HG03460 (cell line): ENCODE measurements at regions not wholly inside any gene's neighbourhood (a gene's known extent, or its start where the extent isn't known, plus 50 kb on each side); places are given as distances from the start of the nearest gene placed in this dataset.

Experiments used
- ATAC-seq: cut with Tn5 transposase; IDR thresholded peaks from one replicate; pipeline ENCODE4 v1.9.1; 2021; ENCODE audit not compliant: unreplicated experiment

GRCh38 chr6:90720404-90720803, 133.5 kb upstream of the MAP3K7 start:
- ATAC-seq = no peak

DNA sequence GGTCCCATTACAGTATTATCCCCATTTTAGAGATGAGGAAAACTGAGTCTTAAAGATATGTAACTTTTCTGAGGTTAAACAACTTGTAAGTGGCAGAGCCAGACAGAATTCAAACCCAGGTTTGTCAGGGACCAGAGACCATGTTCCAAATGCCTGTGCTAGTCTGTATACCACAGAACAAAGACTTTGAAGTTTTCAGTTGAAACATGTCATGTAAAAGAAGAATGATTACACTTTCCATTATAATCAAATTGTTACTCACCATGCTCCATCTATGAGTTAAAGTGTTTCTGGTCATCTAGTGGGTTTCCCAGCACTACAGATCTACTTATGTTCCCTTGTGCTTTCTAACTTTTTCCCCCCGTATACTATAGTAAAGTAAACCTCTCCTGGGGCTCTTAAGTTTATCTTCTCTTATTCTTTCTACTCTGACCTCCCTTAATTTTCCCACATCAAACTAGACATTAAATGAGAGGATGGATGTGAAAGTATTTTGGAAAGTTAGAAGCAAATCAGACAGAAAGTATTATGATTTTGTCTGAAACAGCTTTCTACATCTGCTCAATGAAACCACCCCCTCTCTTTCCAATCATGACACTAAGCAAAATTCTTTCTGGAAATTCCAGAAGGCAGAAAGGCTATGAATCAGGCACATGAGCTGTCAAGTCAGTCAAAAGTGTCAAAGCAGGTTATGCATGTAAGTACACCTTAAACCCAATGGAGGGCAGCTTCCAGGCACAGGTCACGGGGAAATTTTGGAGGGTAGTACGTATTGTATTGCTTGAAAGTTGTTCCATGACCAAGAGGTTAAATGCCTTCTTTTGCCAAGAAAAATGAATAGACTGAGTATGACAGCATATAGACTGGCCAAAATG, 132.7 kb upstream of the MAP3K7 start:
- ATAC-seq = no peak

DNA sequence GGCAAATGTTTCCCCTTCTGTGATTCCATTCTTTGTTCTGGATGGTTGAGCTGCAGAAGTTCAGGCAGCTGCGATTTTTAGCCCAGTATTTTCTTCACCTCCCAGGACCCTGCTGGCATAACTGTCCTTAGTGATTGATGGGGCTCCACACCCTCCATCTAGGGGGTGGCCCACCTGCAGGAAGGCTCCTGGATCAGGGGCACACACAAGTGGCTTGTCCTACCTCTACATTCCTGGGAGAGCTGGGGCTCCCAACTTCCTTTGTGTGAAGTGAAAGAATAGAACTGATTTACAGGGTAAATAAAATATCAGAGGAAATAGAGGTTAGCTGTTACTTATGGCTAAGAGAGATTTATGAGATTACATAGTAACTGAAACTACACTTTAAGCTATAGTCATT, 129.5 kb upstream of the MAP3K7 start:
- no peak for ATAC-seq

DNA sequence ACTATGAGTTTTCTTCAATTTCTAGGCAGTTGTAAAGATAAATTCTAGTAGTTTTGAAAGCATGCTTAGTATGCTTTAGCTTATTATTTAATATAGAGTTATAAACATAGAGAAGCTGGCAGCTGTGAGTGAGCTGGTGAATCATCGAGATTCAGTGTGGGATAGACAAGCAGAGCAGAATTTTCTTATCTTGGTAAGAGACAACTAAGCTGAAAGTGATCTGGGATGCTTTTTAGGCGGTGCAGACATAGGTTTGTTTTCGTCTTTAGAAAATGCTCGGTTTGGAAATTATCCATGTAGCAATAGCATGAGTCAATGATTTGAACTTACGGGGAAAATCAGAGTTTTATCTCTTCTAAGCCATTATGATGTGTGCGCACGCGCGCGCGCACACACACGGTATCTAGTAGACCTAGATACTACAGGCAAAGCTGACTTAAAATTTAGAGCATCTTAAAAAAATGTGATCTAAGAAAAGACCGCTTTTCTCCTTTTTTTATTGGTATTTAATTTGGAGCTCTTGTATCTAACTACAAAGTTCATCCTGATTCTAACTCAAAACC, 128.3 kb upstream of the MAP3K7 start:
- no peak for ATAC-seq

- ATAC-seq = no peak
Measured at GRCh38 chr6:90714319-90714718, 127.4 kb upstream of the MAP3K7 start.

- no peak for ATAC-seq
Measured at GRCh38 chr6:90712114-90712513, 125.2 kb upstream of the MAP3K7 start.

GRCh38 chr6:90709431-90709996, 122.6 kb upstream of the MAP3K7 start:
- ATAC-seq = no peak

GRCh38 chr6:90708206-90708737, 121.4 kb upstream of the MAP3K7 start:
- ATAC-seq = no peak

- no peak for ATAC-seq
Measured at GRCh38 chr6:90707246-90707645, 120.4 kb upstream of the MAP3K7 start.

DNA sequence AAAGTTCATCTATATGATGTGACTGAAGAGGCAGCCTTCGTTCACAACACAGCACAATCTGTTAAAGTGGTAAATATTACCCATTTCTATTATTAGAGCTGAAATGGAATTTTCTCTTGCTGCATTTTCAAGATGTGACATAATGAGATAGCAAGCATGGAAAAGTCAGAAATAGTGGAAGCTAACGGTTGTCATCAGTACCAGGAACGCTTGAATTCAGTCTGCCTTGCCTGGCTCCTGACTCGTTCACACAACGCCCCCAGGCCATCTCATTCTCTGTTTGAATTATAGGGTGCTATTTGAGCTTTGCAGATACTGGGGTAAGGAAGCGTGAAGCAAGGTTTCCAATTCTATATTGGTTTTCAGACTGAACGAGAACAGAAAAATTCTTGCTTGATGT, 116.5 kb upstream of the MAP3K7 start:
- ATAC-seq = no peak

DNA sequence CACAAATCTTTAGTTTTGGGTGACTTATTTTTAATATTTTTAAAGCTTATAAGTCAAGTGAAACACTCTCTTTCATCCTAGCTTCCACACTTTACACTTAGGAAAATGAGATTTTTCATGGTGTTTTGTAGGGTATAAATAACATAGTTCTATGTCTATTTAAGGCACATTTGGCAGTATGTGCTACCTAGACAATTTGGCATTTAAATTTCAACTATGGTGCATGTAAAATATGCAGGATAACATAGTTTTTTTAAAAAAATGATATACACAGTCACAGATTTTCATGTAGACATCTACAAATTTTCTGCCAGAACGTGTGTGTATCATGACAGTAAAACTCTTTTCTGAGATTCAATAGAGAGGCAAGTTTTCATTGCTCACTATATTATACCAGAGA, 115.1 kb upstream of the MAP3K7 start:
- ATAC-seq = no peak

DNA sequence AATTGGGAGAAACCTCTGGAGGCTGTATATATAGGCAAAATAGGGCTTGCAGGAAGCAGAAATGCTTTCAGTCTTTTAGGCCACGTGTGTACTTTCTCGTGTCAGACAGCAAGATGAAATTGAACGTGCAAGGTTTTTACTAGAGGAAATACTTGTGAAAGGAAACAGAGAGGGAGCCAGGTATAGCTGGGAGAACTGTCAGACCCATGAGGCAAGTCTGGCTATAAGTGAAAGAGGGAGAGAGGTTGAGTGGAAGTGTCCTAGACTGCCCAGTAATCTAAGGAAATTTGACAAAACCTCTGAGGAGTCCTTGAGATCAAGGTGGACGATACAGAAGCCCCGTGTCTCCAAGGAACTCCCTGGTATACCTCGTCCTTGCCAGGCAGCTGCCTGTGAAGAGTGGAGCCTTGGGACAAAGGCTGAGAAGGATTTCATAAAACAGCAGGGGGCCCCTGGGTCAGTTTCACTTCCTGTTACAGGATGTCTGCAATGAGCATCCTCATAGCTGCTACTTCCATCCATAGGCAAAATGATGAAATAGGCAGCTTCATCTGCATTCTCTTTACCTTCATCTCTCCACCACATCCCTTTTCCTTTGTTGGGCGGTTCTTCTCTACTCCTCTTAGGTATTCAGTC, 114.4 kb upstream of the MAP3K7 start:
- ATAC-seq = peak; percentile 77

DNA sequence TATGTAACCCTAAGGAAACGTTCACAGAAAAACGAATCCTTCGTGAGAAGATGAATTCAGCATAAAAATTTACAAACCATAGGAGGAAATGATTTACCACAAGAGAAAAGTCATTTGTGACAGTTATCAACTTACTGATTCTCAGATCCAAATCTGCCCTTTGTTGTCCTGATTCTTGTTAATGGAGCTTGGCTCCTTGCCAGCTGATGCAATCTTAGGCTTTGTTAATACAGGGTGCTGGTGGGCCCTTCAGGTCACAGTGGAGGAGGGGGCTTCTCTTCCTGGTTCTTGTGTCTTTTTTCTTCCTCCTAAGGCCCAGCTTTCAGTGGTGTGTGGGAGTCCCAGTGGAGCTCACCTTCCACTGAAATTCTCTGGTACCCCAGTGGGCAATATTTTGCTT, 108.4 kb upstream of the MAP3K7 start:
- ATAC-seq = no peak

GRCh38 chr6:90694802-90695201, 107.9 kb upstream of the MAP3K7 start:
- no peak for ATAC-seq

DNA sequence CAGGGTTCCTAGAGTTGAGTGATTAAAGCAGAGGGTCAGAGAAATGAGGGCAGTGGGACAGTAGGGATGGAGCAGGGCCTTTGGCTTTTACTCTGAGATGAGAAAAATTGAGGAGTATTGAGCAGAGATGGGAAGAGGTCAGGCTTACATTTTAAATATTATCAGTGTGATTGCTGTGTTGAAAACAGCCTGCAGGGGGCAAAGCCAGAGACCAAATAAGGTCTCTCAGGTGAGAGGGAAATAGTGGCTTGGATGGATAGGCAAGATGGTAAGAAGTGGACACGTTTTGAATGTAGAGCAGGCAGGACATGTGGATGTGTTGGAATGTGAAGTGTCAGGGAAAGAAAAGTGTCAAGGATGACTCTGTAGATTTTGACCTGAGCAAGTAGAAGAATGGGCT, 105.0 kb upstream of the MAP3K7 start:
- ATAC-seq = no peak

GRCh38 chr6:90689172-90689571, 102.3 kb upstream of the MAP3K7 start:
- ATAC-seq = no peak

- ATAC-seq = no peak
Measured at GRCh38 chr6:90687775-90688380, 101.0 kb upstream of the MAP3K7 start.

- ATAC-seq = no peak
Measured at GRCh38 chr6:90681863-90682262, 95.0 kb upstream of the MAP3K7 start.

- no peak for ATAC-seq
Measured at GRCh38 chr6:90678049-90678779, 91.3 kb upstream of the MAP3K7 start.

DNA sequence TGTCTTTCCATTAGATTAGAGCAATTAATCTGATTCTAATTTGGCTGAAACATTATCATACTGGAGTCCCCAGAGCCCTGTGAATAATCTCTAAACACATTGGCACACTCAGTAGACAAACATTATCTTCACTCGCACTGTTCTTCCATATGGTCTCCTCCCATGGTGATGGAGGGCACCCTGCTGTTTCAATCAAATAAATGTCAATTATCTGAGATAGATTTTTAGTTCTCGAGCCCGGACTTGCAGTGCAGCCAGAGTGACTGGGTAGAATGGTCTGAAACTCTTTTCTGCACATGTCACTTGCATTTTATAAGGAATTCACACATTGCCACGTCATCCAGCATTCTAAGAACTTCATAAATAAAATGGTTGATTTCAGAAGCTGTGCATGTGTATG, 90.6 kb upstream of the MAP3K7 start:
- ATAC-seq = no peak
